PC-9 (cell line): ENCODE measurements at regions not wholly inside any gene's neighbourhood (a gene's known extent, or its start where the extent isn't known, plus 50 kb on each side); places are given as distances from the start of the nearest gene placed in this dataset.
"Not testable (repeated sequence)": the region's sequence is repeated elsewhere in the genome, so short reads cannot be mapped to it uniquely, and the experiment has no call there.

ENCODE experiments used
- CTCF ChIP-seq: fragments of 200-600 bp; sonication (generic); conservative IDR thresholded peaks from 2 replicates; pipeline ENCODE4 v1.6.1; 2017; ENCODE audit warnings: mixed run types, antibody characterized with exemption, mild to moderate bottlenecking, moderate library complexity
- EZH2 ChIP-seq: fragments of 200-600 bp; sonication (generic); IDR thresholded peaks from 2 replicates; pipeline ENCODE4 v1.8.0; 2017; ENCODE audit warnings: antibody characterized with exemption, low read depth

DNA sequence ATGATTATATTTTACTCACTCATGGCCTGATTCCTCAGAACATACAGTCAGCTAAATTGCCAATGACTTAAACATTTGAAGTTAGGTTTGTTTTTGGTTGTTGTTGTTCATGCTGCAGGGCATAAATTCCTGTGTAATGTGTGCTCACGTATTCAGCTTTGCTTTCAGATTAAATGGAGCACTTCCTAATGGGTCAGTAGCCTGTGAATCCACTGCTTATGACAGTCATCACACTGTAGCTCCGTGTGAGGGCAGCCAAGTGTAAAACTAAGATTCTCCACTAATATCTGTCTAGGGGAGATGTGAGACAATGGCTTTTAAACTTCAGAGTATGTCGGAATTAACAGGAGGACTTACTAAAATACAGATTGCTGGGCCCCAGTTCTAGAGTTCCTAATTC lies 201.3 kb upstream of the FAM240B start:
- not testable (repeated sequence) for TF ChIP-seq CTCF, EZH2
